GM23338 (cell line): ENCODE measurements at regions not wholly inside any gene's neighbourhood (a gene's known extent, or its start where the extent isn't known, plus 50 kb on each side); places are given as distances from the start of the nearest gene placed in this dataset.

ENCODE experiments used
- ATAC-seq: fragments of 200-7000 bp; cut with Tn5 transposase; 3 replicates; pipeline ENCODE4 v1.9.1; 2020
- DNase-seq: peaks from one replicate; pipeline ENCODE4 v3.0.0-alpha.2; 2015; ENCODE audit warnings: low spot score
- H2AFZ ChIP-seq: fragments of 200-600 bp; sonication (generic); 2 replicates; pipeline ENCODE4 v1.8.0; 2016; ENCODE audit warnings: antibody characterized with exemption, mild to moderate bottlenecking, moderate library complexity
- H3F3A ChIP-seq: fragments of 200-600 bp; sonication (generic); replicated peaks from 2 replicates; pipeline ENCODE4 v1.8.0; 2017; ENCODE audit warnings: antibody characterized with exemption, mixed run types, low read depth
- H3K27ac ChIP-seq: fragments of 200-600 bp; sonication (generic); 2 replicates; pipeline ENCODE4 v1.6.1; 2016; ENCODE audit warnings: low read depth
- H3K27me3 ChIP-seq: fragments of 200-600 bp; sonication (generic); 2 replicates; pipeline ENCODE4 v1.8.0; 2016; ENCODE audit warnings: mild to moderate bottlenecking, mixed run types, moderate library complexity; ENCODE audit not compliant: insufficient read depth
- H3K36me3 ChIP-seq: fragments of 200-600 bp; sonication (generic); 2 replicates; pipeline ENCODE4 v1.8.0; 2016; ENCODE audit warnings: mild to moderate bottlenecking; ENCODE audit not compliant: insufficient read depth
- H3K4me1 ChIP-seq: fragments of 200-600 bp; sonication (generic); 2 replicates; pipeline ENCODE4 v1.8.0; 2016; ENCODE audit warnings: mild to moderate bottlenecking, moderate library complexity; ENCODE audit not compliant: insufficient read depth
- H3K4me2 ChIP-seq: fragments of 200-600 bp; sonication (generic); 2 replicates; pipeline ENCODE4 v1.7.1; 2017; ENCODE audit warnings: mixed run types
- H3K4me3 ChIP-seq: fragments of 200-600 bp; sonication (generic); 2 replicates; pipeline ENCODE4 v1.6.1; 2016; ENCODE audit warnings: mixed run types
- H3K79me2 ChIP-seq: fragments of 200-600 bp; sonication (generic); replicated peaks from 2 replicates; pipeline ENCODE4 v1.8.0; 2017; ENCODE audit warnings: mild to moderate bottlenecking; ENCODE audit not compliant: insufficient read depth
- H3K9me2 ChIP-seq: fragments of 200-600 bp; sonication (generic); 2 replicates; pipeline ENCODE4 v1.8.0; 2017; ENCODE audit not compliant: insufficient read depth
- H4K20me1 ChIP-seq: fragments of 200-600 bp; sonication (generic); replicated peaks from 2 replicates; pipeline ENCODE4 v1.8.0; 2017; ENCODE audit warnings: mild to moderate bottlenecking; ENCODE audit not compliant: insufficient read depth
- H3K27ac Mint-ChIP-seq: 2 replicates; pipeline ENCODE4 v1.8.0; 2020; ENCODE audit warnings: inconsistent platforms, mild to moderate bottlenecking, moderate library complexity, mixed read lengths
- H3K27me3 Mint-ChIP-seq: 3 replicates; pipeline ENCODE4 v1.8.0; 2022; ENCODE audit warnings: low read depth, mild to moderate bottlenecking, moderate library complexity, mixed read lengths, inconsistent platforms; ENCODE audit not compliant: insufficient read depth, poor library complexity
- H3K36me3 Mint-ChIP-seq: 3 replicates; pipeline ENCODE4 v1.8.0; 2021; ENCODE audit warnings: low read depth, mild to moderate bottlenecking, inconsistent platforms, moderate library complexity, mixed read lengths
- H3K4me1 Mint-ChIP-seq: 3 replicates; pipeline ENCODE4 v1.8.0; 2020; ENCODE audit warnings: mild to moderate bottlenecking, inconsistent platforms, mixed read lengths
- H3K4me3 Mint-ChIP-seq: 3 replicates; pipeline ENCODE4 v1.8.0; 2021; ENCODE audit warnings: moderate library complexity, mild to moderate bottlenecking, inconsistent platforms, mixed read lengths
- H3K9me3 Mint-ChIP-seq: 3 replicates; pipeline ENCODE4 v1.8.0; 2020; ENCODE audit warnings: moderate library complexity, mild to moderate bottlenecking, inconsistent platforms, mixed read lengths
- EZH2phosphoT487 ChIP-seq: fragments of 200-600 bp; sonication (generic); IDR thresholded peaks from one replicate; pipeline ENCODE4 v1.8.1; 2018; ENCODE audit warnings: antibody characterized with exemption; ENCODE audit not compliant: unreplicated experiment
- STAT1 ChIP-seq: IDR thresholded peaks from one replicate; pipeline ENCODE4 v1.6.1; 2016; ENCODE audit warnings: antibody characterized with exemption; ENCODE audit not compliant: unreplicated experiment
- ZNF114 ChIP-seq: fragments of 250-450 bp; sonication (Bioruptor Pico); IDR thresholded peaks from 2 replicates; pipeline ENCODE4 v1.5.0; 2020; ENCODE audit warnings: mild to moderate bottlenecking, moderate library complexity
- TF ChIP-seq, protein P1 (sequence below): IDR thresholded peaks from one replicate; pipeline ENCODE4 v1.6.1; 2018; ENCODE audit warnings: antibody characterized with exemption; ENCODE audit not compliant: unreplicated experiment
- TF ChIP-seq, protein P2 (sequence below): fragments of 250-450 bp; sonication (Bioruptor Pico); IDR thresholded peaks from 2 replicates; pipeline ENCODE4 v1.5.0; 2020; ENCODE audit warnings: mild to moderate bottlenecking, moderate library complexity

DNA sequence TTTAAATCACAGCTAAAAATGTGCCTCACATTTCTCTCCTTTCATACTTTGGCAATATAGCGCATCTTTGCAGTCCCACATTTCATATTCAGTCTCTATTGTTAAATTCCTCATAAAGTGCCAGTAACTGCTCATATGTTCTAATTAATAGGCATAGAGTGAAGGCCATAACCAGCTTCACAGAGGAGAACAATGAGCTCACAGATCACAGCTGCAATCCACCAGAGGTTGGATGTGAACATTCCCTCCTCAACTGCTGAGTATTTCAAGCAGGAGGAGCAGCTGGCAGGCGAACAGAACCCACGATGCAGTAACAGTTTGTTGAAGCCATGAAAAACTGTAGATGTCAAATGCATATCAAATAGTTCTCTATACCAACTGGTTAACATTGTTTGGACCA, 2088.7 kb upstream of the AGA start (continued):
- TF ChIP-seq, protein P1, sequence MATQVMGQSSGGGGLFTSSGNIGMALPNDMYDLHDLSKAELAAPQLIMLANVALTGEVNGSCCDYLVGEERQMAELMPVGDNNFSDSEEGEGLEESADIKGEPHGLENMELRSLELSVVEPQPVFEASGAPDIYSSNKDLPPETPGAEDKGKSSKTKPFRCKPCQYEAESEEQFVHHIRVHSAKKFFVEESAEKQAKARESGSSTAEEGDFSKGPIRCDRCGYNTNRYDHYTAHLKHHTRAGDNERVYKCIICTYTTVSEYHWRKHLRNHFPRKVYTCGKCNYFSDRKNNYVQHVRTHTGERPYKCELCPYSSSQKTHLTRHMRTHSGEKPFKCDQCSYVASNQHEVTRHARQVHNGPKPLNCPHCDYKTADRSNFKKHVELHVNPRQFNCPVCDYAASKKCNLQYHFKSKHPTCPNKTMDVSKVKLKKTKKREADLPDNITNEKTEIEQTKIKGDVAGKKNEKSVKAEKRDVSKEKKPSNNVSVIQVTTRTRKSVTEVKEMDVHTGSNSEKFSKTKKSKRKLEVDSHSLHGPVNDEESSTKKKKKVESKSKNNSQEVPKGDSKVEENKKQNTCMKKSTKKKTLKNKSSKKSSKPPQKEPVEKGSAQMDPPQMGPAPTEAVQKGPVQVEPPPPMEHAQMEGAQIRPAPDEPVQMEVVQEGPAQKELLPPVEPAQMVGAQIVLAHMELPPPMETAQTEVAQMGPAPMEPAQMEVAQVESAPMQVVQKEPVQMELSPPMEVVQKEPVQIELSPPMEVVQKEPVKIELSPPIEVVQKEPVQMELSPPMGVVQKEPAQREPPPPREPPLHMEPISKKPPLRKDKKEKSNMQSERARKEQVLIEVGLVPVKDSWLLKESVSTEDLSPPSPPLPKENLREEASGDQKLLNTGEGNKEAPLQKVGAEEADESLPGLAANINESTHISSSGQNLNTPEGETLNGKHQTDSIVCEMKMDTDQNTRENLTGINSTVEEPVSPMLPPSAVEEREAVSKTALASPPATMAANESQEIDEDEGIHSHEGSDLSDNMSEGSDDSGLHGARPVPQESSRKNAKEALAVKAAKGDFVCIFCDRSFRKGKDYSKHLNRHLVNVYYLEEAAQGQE = no peak
- TF ChIP-seq ZNF114 (CRISPR knock-in tag) = no peak
- no peak for TF ChIP-seq EZH2phosphoT487

DNA sequence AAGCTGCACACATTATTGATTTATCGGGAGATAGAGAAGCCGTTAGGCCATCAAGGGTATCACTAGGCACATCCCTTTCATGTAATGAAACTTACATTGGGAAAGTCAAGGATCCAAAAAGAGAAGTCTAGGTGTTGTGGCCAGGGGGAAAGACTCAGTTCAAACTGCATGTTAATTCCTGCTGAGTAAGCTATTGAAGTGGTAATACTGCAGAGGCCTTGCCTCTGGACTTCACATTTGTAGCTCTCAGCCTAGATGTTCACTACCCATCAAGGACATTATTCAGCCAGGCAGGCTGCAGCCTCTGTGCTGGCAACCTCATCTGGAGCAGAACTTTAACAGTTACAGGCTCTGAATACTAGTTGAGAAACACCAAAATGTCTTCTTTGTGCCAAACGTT, 2094.5 kb upstream of the AGA start:
- TF ChIP-seq, protein P2, sequence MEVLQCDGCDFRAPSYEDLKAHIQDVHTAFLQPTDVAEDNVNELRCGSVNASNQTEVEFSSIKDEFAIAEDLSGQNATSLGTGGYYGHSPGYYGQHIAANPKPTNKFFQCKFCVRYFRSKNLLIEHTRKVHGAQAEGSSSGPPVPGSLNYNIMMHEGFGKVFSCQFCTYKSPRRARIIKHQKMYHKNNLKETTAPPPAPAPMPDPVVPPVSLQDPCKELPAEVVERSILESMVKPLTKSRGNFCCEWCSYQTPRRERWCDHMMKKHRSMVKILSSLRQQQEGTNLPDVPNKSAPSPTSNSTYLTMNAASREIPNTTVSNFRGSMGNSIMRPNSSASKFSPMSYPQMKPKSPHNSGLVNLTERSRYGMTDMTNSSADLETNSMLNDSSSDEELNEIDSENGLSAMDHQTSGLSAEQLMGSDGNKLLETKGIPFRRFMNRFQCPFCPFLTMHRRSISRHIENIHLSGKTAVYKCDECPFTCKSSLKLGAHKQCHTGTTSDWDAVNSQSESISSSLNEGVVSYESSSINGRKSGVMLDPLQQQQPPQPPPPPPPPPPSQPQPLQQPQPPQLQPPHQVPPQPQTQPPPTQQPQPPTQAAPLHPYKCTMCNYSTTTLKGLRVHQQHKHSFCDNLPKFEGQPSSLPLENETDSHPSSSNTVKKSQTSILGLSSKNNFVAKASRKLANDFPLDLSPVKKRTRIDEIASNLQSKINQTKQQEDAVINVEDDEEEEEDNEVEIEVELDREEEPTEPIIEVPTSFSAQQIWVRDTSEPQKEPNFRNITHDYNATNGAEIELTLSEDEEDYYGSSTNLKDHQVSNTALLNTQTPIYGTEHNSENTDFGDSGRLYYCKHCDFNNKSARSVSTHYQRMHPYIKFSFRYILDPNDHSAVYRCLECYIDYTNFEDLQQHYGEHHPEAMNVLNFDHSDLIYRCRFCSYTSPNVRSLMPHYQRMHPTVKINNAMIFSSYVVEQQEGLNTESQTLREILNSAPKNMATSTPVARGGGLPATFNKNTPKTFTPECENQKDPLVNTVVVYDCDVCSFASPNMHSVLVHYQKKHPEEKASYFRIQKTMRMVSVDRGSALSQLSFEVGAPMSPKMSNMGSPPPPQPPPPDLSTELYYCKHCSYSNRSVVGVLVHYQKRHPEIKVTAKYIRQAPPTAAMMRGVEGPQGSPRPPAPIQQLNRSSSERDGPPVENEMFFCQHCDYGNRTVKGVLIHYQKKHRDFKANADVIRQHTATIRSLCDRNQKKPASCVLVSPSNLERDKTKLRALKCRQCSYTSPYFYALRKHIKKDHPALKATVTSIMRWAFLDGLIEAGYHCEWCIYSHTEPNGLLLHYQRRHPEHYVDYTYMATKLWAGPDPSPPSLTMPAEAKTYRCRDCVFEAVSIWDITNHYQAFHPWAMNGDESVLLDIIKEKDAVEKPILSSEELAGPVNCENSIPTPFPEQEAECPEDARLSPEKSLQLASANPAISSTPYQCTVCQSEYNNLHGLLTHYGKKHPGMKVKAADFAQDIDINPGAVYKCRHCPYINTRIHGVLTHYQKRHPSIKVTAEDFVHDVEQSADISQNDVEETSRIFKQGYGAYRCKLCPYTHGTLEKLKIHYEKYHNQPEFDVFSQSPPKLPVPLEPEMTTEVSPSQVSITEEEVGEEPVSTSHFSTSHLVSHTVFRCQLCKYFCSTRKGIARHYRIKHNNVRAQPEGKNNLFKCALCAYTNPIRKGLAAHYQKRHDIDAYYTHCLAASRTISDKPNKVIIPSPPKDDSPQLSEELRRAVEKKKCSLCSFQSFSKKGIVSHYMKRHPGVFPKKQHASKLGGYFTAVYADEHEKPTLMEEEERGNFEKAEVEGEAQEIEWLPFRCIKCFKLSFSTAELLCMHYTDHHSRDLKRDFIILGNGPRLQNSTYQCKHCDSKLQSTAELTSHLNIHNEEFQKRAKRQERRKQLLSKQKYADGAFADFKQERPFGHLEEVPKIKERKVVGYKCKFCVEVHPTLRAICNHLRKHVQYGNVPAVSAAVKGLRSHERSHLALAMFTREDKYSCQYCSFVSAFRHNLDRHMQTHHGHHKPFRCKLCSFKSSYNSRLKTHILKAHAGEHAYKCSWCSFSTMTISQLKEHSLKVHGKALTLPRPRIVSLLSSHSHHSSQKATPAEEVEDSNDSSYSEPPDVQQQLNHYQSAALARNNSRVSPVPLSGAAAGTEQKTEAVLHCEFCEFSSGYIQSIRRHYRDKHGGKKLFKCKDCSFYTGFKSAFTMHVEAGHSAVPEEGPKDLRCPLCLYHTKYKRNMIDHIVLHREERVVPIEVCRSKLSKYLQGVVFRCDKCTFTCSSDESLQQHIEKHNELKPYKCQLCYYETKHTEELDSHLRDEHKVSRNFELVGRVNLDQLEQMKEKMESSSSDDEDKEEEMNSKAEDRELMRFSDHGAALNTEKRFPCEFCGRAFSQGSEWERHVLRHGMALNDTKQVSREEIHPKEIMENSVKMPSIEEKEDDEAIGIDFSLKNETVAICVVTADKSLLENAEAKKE (CRISPR knock-in tag) = 0 out of 2 replicates have a peak, but pooled peaks have one; percentile 24
- no peak for TF ChIP-seq STAT1
- peaks cover 2% of the 10 kb centered on the region for H3K27me3 Mint-ChIP-seq
- H3K9me3 Mint-ChIP-seq = no peaks in the 10 kb centered on the region
- Histone ChIP-seq H3K4me3 (no peak overlapping the region), H3K27ac (no peak overlapping the region), H3K36me3 (no peaks in the 10 kb centered on the region), H3K4me1 (peaks cover 12% of the 10 kb centered on the region), H3K79me2 (no peaks in the 10 kb centered on the region), H3K9me2 (no peaks in the 10 kb centered on the region), H3K27me3 (no peaks in the 10 kb centered on the region), H3K4me2 (no peak overlapping the region), H3F3A (no peaks in the 10 kb centered on the region), H4K20me1 (no peaks in the 10 kb centered on the region), H2AFZ (no peak overlapping the region)
- 0 out of 2 replicates have a peak overlapping the region, but pooled peaks have one; percentile 44 for H3K27ac Mint-ChIP-seq
- H3K4me1 Mint-ChIP-seq = peaks cover 7% of the 10 kb centered on the region; the same call in 2 of the 3 replicates
- DNase-seq = peak; percentile 34
- H3K36me3 Mint-ChIP-seq = no peaks in the 10 kb centered on the region
- H3K4me3 Mint-ChIP-seq = no peak overlapping the region
- peak; percentile 82 for ATAC-seq
